ENCODE measurements at regions not wholly inside any gene's neighbourhood (a gene's known extent, or its start where the extent isn't known, plus 50 kb on each side); places are given as distances from the start of the nearest gene placed in this dataset.

DNA sequence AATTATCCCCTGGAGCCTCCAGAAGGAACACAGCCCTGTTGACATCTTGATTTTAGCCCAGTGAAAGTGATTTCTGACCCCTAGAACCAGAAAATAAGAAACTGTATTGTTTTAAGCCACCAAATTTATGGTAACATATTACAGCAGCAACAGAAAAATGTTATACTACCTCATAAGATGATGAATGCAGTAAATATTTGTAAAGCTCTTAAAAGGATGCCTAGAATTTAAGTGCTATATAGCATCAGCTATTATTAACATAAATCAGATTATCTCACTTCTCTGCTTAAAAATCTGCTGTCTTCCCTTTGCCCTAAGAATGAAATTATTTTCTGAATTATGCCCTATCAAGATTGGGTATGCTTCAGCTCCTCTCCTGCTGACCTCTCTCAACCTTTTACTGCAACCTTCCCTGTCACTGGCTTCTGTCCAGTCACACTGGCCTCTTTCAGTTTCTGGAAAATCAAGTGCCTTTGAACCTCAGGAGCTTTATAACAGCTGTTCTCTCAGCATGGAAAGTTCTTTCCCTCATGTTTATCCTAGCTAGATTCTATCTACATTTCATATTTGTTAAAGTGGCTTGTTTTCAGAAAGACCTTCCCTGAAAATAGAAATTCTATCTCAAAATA, 78.9 kb downstream of the GPR37 start:
- Histone ChIP-seq H3K27me3 (ENCODE audit: control insufficient read depth in 2 of 2, insufficient read depth in 2 of 2, low read length in 2 of 2) (no peaks in the 10 kb centered on the region), H2AFZ (ENCODE audit: low read depth, low read length) (no peak overlapping the region), H3K4me1 (replicated peaks in 1 of 2; ENCODE audit: control insufficient read depth in 2 of 2, insufficient read depth in 2 of 2, low read length in 2 of 2) (no peaks in the 10 kb centered on the region), H3K36me3 (ENCODE audit: control insufficient read depth, insufficient read depth, low read length) (no peaks in the 10 kb centered on the region), H3K9me3 (replicated peaks; ENCODE audit: control insufficient read depth, insufficient read depth, low read depth, low read length) (no peaks in the 10 kb centered on the region), H4K20me1 (replicated peaks; ENCODE audit: control insufficient read depth, insufficient read depth, low read length) (no peaks in the 10 kb centered on the region), H3K4me2 (ENCODE audit: insufficient read depth, low read length) (no peak overlapping the region), H3K9me1 (ENCODE audit: control insufficient read depth, insufficient read depth, low read length) (no peaks in the 10 kb centered on the region), H3K9ac (ENCODE audit: insufficient read depth in 1 of 2, low read depth in 2 of 2, low read length in 2 of 2) (no peak overlapping the region), H3K79me2 (ENCODE audit: control insufficient read depth, insufficient read depth, low read length) (no peaks in the 10 kb centered on the region), H3K27ac (ENCODE audit: extremely low read depth, low read depth, low read length) (no peak overlapping the region), H3K4me3 (no peak overlapping the region)
- ChIA-PET POLR2A (no interaction called here), CTCF (ENCODE audit: low intra/inter-chr PET ratio) (no interaction called here)
- intact Hi-C loops (cut with micrococcal nuclease), result loop anchor here (10.0 kb wide), 1 partner anchor 872 kb away; no protein-coding TSS in a partner anchor
- ATAC-seq (no peak), DNase-seq (ENCODE audit: extremely low read depth in 1 of 4, low spot score in 3 of 4) (no peak), FAIRE-seq (no peak)
- in situ Hi-C loops (cut with MboI), result no loop called here
- no TSS peak for BruUV-seq (replicated peaks)
- TF ChIP-seq, protein P1, sequence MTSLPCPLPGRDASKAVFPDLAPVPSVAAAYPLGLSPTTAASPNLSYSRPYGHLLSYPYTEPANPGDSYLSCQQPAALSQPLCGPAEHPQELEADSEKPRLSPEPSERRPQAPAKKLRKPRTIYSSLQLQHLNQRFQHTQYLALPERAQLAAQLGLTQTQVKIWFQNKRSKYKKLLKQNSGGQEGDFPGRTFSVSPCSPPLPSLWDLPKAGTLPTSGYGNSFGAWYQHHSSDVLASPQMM (CRISPR knock-in tag; IDR thresholded peaks at IDR 0.05), result no peak
- TF ChIP-seq NFRKB (IDR thresholded peaks at IDR 0.05; ENCODE audit: low read depth) (no peak), PHB2 (IDR thresholded peaks at IDR 0.05; ENCODE audit: low read depth) (no peak), ZNF263 (CRISPR knock-in tag; IDR thresholded peaks at IDR 0.05; ENCODE audit: borderline replicate concordance) (no peak), ZNF785 (CRISPR knock-in tag; IDR thresholded peaks at IDR 0.05) (no peak)
- TF ChIP-seq, protein P2, sequence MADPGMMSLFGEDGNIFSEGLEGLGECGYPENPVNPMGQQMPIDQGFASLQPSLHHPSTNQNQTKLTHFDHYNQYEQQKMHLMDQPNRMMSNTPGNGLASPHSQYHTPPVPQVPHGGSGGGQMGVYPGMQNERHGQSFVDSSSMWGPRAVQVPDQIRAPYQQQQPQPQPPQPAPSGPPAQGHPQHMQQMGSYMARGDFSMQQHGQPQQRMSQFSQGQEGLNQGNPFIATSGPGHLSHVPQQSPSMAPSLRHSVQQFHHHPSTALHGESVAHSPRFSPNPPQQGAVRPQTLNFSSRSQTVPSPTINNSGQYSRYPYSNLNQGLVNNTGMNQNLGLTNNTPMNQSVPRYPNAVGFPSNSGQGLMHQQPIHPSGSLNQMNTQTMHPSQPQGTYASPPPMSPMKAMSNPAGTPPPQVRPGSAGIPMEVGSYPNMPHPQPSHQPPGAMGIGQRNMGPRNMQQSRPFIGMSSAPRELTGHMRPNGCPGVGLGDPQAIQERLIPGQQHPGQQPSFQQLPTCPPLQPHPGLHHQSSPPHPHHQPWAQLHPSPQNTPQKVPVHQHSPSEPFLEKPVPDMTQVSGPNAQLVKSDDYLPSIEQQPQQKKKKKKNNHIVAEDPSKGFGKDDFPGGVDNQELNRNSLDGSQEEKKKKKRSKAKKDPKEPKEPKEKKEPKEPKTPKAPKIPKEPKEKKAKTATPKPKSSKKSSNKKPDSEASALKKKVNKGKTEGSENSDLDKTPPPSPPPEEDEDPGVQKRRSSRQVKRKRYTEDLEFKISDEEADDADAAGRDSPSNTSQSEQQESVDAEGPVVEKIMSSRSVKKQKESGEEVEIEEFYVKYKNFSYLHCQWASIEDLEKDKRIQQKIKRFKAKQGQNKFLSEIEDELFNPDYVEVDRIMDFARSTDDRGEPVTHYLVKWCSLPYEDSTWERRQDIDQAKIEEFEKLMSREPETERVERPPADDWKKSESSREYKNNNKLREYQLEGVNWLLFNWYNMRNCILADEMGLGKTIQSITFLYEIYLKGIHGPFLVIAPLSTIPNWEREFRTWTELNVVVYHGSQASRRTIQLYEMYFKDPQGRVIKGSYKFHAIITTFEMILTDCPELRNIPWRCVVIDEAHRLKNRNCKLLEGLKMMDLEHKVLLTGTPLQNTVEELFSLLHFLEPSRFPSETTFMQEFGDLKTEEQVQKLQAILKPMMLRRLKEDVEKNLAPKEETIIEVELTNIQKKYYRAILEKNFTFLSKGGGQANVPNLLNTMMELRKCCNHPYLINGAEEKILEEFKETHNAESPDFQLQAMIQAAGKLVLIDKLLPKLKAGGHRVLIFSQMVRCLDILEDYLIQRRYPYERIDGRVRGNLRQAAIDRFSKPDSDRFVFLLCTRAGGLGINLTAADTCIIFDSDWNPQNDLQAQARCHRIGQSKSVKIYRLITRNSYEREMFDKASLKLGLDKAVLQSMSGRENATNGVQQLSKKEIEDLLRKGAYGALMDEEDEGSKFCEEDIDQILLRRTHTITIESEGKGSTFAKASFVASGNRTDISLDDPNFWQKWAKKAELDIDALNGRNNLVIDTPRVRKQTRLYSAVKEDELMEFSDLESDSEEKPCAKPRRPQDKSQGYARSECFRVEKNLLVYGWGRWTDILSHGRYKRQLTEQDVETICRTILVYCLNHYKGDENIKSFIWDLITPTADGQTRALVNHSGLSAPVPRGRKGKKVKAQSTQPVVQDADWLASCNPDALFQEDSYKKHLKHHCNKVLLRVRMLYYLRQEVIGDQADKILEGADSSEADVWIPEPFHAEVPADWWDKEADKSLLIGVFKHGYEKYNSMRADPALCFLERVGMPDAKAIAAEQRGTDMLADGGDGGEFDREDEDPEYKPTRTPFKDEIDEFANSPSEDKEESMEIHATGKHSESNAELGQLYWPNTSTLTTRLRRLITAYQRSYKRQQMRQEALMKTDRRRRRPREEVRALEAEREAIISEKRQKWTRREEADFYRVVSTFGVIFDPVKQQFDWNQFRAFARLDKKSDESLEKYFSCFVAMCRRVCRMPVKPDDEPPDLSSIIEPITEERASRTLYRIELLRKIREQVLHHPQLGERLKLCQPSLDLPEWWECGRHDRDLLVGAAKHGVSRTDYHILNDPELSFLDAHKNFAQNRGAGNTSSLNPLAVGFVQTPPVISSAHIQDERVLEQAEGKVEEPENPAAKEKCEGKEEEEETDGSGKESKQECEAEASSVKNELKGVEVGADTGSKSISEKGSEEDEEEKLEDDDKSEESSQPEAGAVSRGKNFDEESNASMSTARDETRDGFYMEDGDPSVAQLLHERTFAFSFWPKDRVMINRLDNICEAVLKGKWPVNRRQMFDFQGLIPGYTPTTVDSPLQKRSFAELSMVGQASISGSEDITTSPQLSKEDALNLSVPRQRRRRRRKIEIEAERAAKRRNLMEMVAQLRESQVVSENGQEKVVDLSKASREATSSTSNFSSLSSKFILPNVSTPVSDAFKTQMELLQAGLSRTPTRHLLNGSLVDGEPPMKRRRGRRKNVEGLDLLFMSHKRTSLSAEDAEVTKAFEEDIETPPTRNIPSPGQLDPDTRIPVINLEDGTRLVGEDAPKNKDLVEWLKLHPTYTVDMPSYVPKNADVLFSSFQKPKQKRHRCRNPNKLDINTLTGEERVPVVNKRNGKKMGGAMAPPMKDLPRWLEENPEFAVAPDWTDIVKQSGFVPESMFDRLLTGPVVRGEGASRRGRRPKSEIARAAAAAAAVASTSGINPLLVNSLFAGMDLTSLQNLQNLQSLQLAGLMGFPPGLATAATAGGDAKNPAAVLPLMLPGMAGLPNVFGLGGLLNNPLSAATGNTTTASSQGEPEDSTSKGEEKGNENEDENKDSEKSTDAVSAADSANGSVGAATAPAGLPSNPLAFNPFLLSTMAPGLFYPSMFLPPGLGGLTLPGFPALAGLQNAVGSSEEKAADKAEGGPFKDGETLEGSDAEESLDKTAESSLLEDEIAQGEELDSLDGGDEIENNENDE (IDR thresholded peaks at IDR 0.05; ENCODE audit: low read depth, low read length), result no peak
- TF ChIP-seq, protein P3, sequence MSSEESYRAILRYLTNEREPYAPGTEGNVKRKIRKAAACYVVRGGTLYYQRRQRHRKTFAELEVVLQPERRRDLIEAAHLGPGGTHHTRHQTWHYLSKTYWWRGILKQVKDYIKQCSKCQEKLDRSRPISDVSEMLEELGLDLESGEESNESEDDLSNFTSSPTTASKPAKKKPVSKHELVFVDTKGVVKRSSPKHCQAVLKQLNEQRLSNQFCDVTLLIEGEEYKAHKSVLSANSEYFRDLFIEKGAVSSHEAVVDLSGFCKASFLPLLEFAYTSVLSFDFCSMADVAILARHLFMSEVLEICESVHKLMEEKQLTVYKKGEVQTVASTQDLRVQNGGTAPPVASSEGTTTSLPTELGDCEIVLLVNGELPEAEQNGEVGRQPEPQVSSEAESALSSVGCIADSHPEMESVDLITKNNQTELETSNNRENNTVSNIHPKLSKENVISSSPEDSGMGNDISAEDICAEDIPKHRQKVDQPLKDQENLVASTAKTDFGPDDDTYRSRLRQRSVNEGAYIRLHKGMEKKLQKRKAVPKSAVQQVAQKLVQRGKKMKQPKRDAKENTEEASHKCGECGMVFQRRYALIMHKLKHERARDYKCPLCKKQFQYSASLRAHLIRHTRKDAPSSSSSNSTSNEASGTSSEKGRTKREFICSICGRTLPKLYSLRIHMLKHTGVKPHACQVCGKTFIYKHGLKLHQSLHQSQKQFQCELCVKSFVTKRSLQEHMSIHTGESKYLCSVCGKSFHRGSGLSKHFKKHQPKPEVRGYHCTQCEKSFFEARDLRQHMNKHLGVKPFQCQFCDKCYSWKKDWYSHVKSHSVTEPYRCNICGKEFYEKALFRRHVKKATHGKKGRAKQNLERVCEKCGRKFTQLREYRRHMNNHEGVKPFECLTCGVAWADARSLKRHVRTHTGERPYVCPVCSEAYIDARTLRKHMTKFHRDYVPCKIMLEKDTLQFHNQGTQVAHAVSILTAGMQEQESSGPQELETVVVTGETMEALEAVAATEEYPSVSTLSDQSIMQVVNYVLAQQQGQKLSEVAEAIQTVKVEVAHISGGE (CRISPR knock-in tag; IDR thresholded peaks at IDR 0.05), result no peak

Measured in K562 (cell line).